ENCODE measurements at regions not wholly inside any gene's neighbourhood (a gene's known extent, or its start where the extent isn't known, plus 50 kb on each side); places are given as distances from the start of the nearest gene placed in this dataset.

- Histone ChIP-seq H3K4me2 (no peak overlapping the region), H3K27ac (ENCODE audit: low read depth) (no peak overlapping the region), H3K27me3 (ENCODE audit: insufficient read depth) (no peaks in the 10 kb centered on the region), H3K79me2 (replicated peaks; ENCODE audit: insufficient read depth) (no peaks in the 10 kb centered on the region), H3K36me3 (ENCODE audit: insufficient read depth) (peaks cover 6% of the 10 kb centered on the region; the same call in 1 of the 2 replicates), H3K4me3 (no peak overlapping the region), H2AFZ (no peak overlapping the region), H3K9me2 (ENCODE audit: insufficient read depth) (peaks cover 30% of the 10 kb centered on the region), H4K20me1 (replicated peaks; ENCODE audit: insufficient read depth) (no peaks in the 10 kb centered on the region), H3F3A (replicated peaks; ENCODE audit: low read depth) (no peaks in the 10 kb centered on the region), H3K4me1 (ENCODE audit: insufficient read depth) (peaks cover 19% of the 10 kb centered on the region)
- H3K36me3 Mint-ChIP-seq (ENCODE audit: low read depth) = peaks cover 47% of the 10 kb centered on the region
- H3K27ac Mint-ChIP-seq = no peak overlapping the region
- TF ChIP-seq ZNF462 (CRISPR knock-in tag; IDR thresholded peaks at IDR 0.05) = no peak
- TF ChIP-seq, protein P1, sequence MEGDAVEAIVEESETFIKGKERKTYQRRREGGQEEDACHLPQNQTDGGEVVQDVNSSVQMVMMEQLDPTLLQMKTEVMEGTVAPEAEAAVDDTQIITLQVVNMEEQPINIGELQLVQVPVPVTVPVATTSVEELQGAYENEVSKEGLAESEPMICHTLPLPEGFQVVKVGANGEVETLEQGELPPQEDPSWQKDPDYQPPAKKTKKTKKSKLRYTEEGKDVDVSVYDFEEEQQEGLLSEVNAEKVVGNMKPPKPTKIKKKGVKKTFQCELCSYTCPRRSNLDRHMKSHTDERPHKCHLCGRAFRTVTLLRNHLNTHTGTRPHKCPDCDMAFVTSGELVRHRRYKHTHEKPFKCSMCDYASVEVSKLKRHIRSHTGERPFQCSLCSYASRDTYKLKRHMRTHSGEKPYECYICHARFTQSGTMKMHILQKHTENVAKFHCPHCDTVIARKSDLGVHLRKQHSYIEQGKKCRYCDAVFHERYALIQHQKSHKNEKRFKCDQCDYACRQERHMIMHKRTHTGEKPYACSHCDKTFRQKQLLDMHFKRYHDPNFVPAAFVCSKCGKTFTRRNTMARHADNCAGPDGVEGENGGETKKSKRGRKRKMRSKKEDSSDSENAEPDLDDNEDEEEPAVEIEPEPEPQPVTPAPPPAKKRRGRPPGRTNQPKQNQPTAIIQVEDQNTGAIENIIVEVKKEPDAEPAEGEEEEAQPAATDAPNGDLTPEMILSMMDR (conservative IDR thresholded peaks at IDR 0.05; ENCODE audit: low read depth in 2 of 2) = no peak
- no peak for TF ChIP-seq POLR2AphosphoS5 (IDR thresholded peaks at IDR 0.05; ENCODE audit: low read depth)
- ATAC-seq = no peak
- no peak overlapping the region for H3K4me3 Mint-ChIP-seq
- no peak for DNase-seq (ENCODE audit: low spot score)
- peaks cover 23% of the 10 kb centered on the region for H3K4me1 Mint-ChIP-seq
- peaks cover 35% of the 10 kb centered on the region for H3K9me3 Mint-ChIP-seq
- peaks cover 3% of the 10 kb centered on the region for H3K27me3 Mint-ChIP-seq (ENCODE audit: insufficient read depth, low read depth, poor library complexity)
Measured at GRCh38 chr2:150850641-150851040, 363.2 kb upstream of the RND3 start.

- H3K36me3 Mint-ChIP-seq (ENCODE audit: low read depth) = peaks cover 36% of the 10 kb centered on the region
- no peak overlapping the region for H3K4me3 Mint-ChIP-seq
- Histone ChIP-seq H3K4me1 (ENCODE audit: insufficient read depth) (peaks cover 19% of the 10 kb centered on the region), H3K4me3 (no peak overlapping the region), H3K27ac (ENCODE audit: low read depth) (no peak overlapping the region), H3K79me2 (replicated peaks; ENCODE audit: insufficient read depth) (no peaks in the 10 kb centered on the region), H3K9me2 (ENCODE audit: insufficient read depth) (peaks cover 31% of the 10 kb centered on the region; the same call in 1 of the 2 replicates), H3K27me3 (ENCODE audit: insufficient read depth) (no peaks in the 10 kb centered on the region), H3K36me3 (ENCODE audit: insufficient read depth) (no peaks in the 10 kb centered on the region; the same call in 1 of the 2 replicates), H4K20me1 (replicated peaks; ENCODE audit: insufficient read depth) (no peaks in the 10 kb centered on the region), H2AFZ (peak overlapping the region; percentile 24; the same call in 1 of the 2 replicates), H3F3A (replicated peaks; ENCODE audit: low read depth) (no peaks in the 10 kb centered on the region), H3K4me2 (no peak overlapping the region)
- peaks cover 28% of the 10 kb centered on the region for H3K9me3 Mint-ChIP-seq
- peaks cover 23% of the 10 kb centered on the region for H3K4me1 Mint-ChIP-seq
- TF ChIP-seq, protein P1 (conservative IDR thresholded peaks at IDR 0.05; ENCODE audit: low read depth in 2 of 2) = no peak
- no peak for TF ChIP-seq ZNF114 (CRISPR knock-in tag; IDR thresholded peaks at IDR 0.05)
- no peak for TF ChIP-seq STAT1 (IDR thresholded peaks at IDR 0.05; ENCODE audit: unreplicated experiment)
- no peak for TF ChIP-seq POLR2AphosphoS5 (IDR thresholded peaks at IDR 0.05; ENCODE audit: low read depth)
- DNase-seq (ENCODE audit: low spot score) (no peak), ATAC-seq (no peak)
- H3K27ac Mint-ChIP-seq = 0 out of 2 replicates have a peak overlapping the region, but pooled peaks have one; percentile 31
- peaks cover 3% of the 10 kb centered on the region for H3K27me3 Mint-ChIP-seq (ENCODE audit: insufficient read depth, low read depth, poor library complexity)
Measured at GRCh38 chr2:150847578-150847977, 360.1 kb upstream of the RND3 start.

All from GM23338 (cell line).